ENCODE measurements at regions not wholly inside any gene's neighbourhood (a gene's known extent, or its start where the extent isn't known, plus 50 kb on each side); places are given as distances from the start of the nearest gene placed in this dataset.

DNA sequence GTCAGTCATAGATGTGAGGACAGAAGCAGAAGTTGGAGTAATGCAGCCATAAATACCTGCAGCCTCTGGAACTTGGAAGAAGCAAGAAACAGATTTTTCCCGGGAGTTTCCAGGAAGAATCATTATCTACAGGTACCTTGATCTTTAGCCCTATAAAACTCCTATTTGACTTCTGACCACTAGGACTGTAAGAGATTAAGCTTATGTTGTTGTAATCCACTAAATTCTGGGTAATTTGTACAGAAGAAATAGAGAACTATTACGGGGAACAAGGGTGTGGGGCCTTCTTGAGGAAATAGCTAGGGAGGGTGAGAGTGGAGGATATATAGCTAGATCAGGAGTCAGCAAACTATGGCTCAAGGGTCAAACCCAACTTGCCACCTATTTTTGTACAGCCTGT lies 353.2 kb downstream of the SLC4A3 start:
- Histone ChIP-seq H3K9me3 (no peaks in the 10 kb centered on the region), H3K4me3 (no peak overlapping the region), H3K27me3 (no peaks in the 10 kb centered on the region), H3K4me1 (no peaks in the 10 kb centered on the region), H3K36me3 (no peaks in the 10 kb centered on the region), H3K27ac (no peak overlapping the region)
- in situ Hi-C loops (cut with MboI; ENCODE audit: low pct_ligation_motif_present in 1 of 4, low pct_unique_long_range_greater_than_20kb in 1 of 4, low sequenced_read_pairs in 3 of 4) (no loop called here), intact Hi-C loops (cut with DNase I; ENCODE audit: low total_unique reads) (no loop called here)
- no peak for TF ChIP-seq EP300 (IDR thresholded peaks at IDR 0.05; ENCODE audit: low read depth)
- TF ChIP-seq POLR2A (IDR thresholded peaks at IDR 0.05), result no peak
- TF ChIP-seq, protein P1, sequence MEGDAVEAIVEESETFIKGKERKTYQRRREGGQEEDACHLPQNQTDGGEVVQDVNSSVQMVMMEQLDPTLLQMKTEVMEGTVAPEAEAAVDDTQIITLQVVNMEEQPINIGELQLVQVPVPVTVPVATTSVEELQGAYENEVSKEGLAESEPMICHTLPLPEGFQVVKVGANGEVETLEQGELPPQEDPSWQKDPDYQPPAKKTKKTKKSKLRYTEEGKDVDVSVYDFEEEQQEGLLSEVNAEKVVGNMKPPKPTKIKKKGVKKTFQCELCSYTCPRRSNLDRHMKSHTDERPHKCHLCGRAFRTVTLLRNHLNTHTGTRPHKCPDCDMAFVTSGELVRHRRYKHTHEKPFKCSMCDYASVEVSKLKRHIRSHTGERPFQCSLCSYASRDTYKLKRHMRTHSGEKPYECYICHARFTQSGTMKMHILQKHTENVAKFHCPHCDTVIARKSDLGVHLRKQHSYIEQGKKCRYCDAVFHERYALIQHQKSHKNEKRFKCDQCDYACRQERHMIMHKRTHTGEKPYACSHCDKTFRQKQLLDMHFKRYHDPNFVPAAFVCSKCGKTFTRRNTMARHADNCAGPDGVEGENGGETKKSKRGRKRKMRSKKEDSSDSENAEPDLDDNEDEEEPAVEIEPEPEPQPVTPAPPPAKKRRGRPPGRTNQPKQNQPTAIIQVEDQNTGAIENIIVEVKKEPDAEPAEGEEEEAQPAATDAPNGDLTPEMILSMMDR (IDR thresholded peaks at IDR 0.05), result no peak
- TF ChIP-seq POLR2AphosphoS5 (IDR thresholded peaks at IDR 0.05), result no peak
- 20 to 33% methylated on average over 1 to 2 of the region's 2 CpGs for WGBS, 2 donors (ENCODE audit: low coverage in 1 of 2)
- no peak for DNase-seq

DNA sequence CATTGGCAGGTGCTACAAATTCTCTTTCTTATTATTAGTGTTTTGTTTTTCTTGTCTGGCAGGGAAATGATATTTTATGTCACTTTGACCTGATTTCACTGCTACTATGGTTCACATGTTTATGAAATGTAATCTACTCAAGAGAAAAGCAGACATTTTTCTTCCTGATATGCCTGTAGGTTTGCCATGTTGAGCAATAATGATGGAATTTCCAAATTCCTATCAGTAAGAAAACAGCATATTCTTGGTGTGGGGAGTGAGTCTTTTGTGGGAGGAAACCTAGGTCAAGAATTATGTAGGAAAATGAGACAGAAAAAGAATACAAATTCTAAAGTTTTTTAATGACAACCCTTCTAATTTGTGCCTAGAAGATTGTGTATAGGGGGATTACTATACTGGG lies 356.4 kb downstream of the SLC4A3 start:
- TF ChIP-seq, protein P1 (IDR thresholded peaks at IDR 0.05), result no peak
- TF ChIP-seq POLR2A (IDR thresholded peaks at IDR 0.05), result no peak
- H3K9me3 ChIP-seq, result no peaks in the 10 kb centered on the region
- no peak overlapping the region for H3K27ac ChIP-seq
- H3K27me3 ChIP-seq, result no peaks in the 10 kb centered on the region
- no peak overlapping the region for H3K4me3 ChIP-seq
- H3K36me3 ChIP-seq, result no peaks in the 10 kb centered on the region
- no peaks in the 10 kb centered on the region for H3K4me1 ChIP-seq
- in situ Hi-C loops (cut with MboI; ENCODE audit: low pct_ligation_motif_present in 1 of 4, low pct_unique_long_range_greater_than_20kb in 1 of 4, low sequenced_read_pairs in 3 of 4), result no loop called here
- DNase-seq, result no peak
- intact Hi-C loops (cut with DNase I; ENCODE audit: low total_unique reads), result no loop called here

DNA sequence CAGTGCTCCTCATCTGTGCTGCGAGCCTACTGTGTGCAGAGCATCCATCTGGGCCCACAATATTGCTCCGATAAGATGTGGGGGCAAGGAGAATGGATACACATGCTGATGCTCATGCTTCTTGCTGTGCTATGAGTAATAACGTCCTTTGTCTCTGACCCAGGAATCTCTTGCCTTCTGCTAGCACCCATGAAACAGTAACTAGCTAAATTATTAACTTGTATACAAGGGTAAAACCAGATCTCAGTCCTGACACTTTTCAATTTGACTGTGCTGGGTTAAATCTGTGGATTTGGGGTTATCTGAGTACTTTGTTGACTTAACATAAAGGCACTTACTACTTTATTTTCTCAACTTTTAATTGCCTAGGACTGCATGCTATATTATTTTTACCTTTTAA lies 357.6 kb downstream of the SLC4A3 start:
- H3K27me3 ChIP-seq, result no peaks in the 10 kb centered on the region
- no peaks in the 10 kb centered on the region for H3K36me3 ChIP-seq
- 58 to 69% methylated on average over 3 of the region's 3 CpGs for WGBS, 2 donors (ENCODE audit: low coverage in 1 of 2)
- H3K4me1 ChIP-seq, result no peaks in the 10 kb centered on the region
- no peaks in the 10 kb centered on the region for H3K9me3 ChIP-seq
- intact Hi-C loops (cut with DNase I; ENCODE audit: low total_unique reads), result no loop called here
- TF ChIP-seq, protein P1 (IDR thresholded peaks at IDR 0.05), result no peak
- TF ChIP-seq EP300 (IDR thresholded peaks at IDR 0.05; ENCODE audit: low read depth), result no peak
- no peak for TF ChIP-seq POLR2A (IDR thresholded peaks at IDR 0.05)
- TF ChIP-seq POLR2AphosphoS5 (IDR thresholded peaks at IDR 0.05), result no peak
- H3K4me3 ChIP-seq, result no peak overlapping the region
- in situ Hi-C loops (cut with MboI; ENCODE audit: low pct_ligation_motif_present in 1 of 4, low pct_unique_long_range_greater_than_20kb in 1 of 4, low sequenced_read_pairs in 3 of 4), result no loop called here
- DNase-seq, result no peak
- H3K27ac ChIP-seq, result no peak overlapping the region

DNA sequence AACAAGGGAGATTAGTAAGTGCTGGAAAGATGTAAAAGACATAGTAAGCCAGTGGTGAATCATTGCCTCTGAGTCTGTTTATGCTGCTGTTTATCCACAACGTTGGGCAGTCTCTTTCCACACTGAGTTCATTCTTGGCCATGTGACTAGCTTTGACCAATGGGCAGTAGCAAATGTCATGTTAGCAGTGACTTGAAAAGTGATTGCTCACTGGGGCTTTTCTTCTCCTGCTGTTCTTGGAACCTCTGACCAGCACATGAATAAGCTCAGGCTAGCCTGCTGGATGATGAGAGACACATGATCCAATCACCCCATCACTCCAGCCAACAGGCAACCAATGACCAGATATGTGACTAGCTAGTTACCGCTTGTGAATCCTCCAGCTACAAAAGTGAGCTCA lies 360.4 kb downstream of the SLC4A3 start:
- intact Hi-C loops (cut with DNase I; ENCODE audit: low total_unique reads), result no loop called here
- Histone ChIP-seq H3K4me1 (no peaks in the 10 kb centered on the region), H3K4me3 (no peak overlapping the region), H3K27me3 (no peaks in the 10 kb centered on the region), H3K36me3 (no peaks in the 10 kb centered on the region), H3K27ac (no peak overlapping the region), H3K9me3 (no peaks in the 10 kb centered on the region)
- DNase-seq, result no peak
- TF ChIP-seq, protein P1 (IDR thresholded peaks at IDR 0.05), result no peak
- in situ Hi-C loops (cut with MboI; ENCODE audit: low pct_ligation_motif_present in 1 of 4, low pct_unique_long_range_greater_than_20kb in 1 of 4, low sequenced_read_pairs in 3 of 4), result no loop called here
- WGBS, 2 donors (ENCODE audit: low coverage in 1 of 2), result 62% methylated on average over 2 of the region's 2 CpGs; no CpG with 5 or more reads in 1 of the 2 donors

All from transverse colon (tissue), 4 donors.